OCI-LY1 (cell line): ENCODE measurements at regions not wholly inside any gene's neighbourhood (a gene's known extent, or its start where the extent isn't known, plus 50 kb on each side); places are given as distances from the start of the nearest gene placed in this dataset.

ENCODE experiments used
- EZH2 ChIP-seq: fragments of 200-600 bp; sonication (generic), shearing (Covaris generic); IDR thresholded peaks from 2 replicates; pipeline ENCODE4 v1.8.0; 2017; ENCODE audit warnings: borderline replicate concordance, mixed run types, mild to moderate bottlenecking, antibody characterized with exemption, low read length, moderate library complexity, mixed read lengths
- TF ChIP-seq, protein P1 (sequence below): fragments of 200-600 bp; sonication (generic), shearing (Covaris generic); IDR thresholded peaks from 2 replicates; pipeline ENCODE4 v1.5.1; 2017; ENCODE audit warnings: mild to moderate bottlenecking, antibody characterized with exemption, low read length, moderate library complexity, mixed read lengths

DNA sequence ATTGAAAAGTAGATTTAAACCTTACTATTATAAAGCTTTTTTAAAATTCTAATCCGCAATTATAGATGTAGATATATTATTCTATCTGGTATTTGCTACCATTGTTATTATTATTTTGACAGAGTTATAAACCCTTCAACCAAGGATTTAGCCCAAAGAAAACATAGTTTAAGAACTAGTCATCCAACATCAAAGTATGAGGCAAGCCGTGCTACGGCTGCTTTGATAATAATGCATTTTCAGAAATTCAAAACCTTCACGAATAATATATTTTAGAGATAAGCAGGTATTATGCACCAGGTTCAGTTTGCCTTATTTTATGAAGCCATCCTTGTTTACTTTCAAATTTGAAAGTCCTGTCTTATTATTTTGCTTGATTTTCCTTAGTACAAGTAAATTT lies 1501.7 kb downstream of the RAPGEF2 start:
- TF ChIP-seq, protein P1, sequence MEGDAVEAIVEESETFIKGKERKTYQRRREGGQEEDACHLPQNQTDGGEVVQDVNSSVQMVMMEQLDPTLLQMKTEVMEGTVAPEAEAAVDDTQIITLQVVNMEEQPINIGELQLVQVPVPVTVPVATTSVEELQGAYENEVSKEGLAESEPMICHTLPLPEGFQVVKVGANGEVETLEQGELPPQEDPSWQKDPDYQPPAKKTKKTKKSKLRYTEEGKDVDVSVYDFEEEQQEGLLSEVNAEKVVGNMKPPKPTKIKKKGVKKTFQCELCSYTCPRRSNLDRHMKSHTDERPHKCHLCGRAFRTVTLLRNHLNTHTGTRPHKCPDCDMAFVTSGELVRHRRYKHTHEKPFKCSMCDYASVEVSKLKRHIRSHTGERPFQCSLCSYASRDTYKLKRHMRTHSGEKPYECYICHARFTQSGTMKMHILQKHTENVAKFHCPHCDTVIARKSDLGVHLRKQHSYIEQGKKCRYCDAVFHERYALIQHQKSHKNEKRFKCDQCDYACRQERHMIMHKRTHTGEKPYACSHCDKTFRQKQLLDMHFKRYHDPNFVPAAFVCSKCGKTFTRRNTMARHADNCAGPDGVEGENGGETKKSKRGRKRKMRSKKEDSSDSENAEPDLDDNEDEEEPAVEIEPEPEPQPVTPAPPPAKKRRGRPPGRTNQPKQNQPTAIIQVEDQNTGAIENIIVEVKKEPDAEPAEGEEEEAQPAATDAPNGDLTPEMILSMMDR, result no peak
- no peak for TF ChIP-seq EZH2
